ENCODE measurements at regions not wholly inside any gene's neighbourhood (a gene's known extent, or its start where the extent isn't known, plus 50 kb on each side); places are given as distances from the start of the nearest gene placed in this dataset.

GRCh38 chr9:107142896-107143603 is 140.0 kb upstream of the RAD23B start:
- intact Hi-C loops (cut with micrococcal nuclease) = no loop called here
- CTCF ChIA-PET = no interaction called here

More at GRCh38 chr9:107142896-107143603, 140.0 kb upstream of the RAD23B start:
- H3K4me1 ChIP-seq (ENCODE audit: control insufficient read depth, insufficient read depth, low read length) = no peaks in the 10 kb centered on the region
- no peak overlapping the region for H3K9ac ChIP-seq (ENCODE audit: low read depth, low read length)
- no peaks in the 10 kb centered on the region for H4K20me1 ChIP-seq (ENCODE audit: insufficient read depth, low read length)
- no peak overlapping the region for H4K8ac ChIP-seq (ENCODE audit: low read depth in 2 of 2, low read length in 2 of 2)
- no peak overlapping the region for H3K18ac ChIP-seq (ENCODE audit: low read depth, low read length)
- H3K27me3 ChIP-seq (ENCODE audit: control insufficient read depth, insufficient read depth, low read length) = peaks cover 20% of the 10 kb centered on the region
- no peak overlapping the region for H3K27ac ChIP-seq (ENCODE audit: insufficient read depth, low read length)
- H3K14ac ChIP-seq (replicated peaks; ENCODE audit: low read depth, low read length) = no peak overlapping the region
- no peak overlapping the region for H2BK20ac ChIP-seq (ENCODE audit: low read depth, low read length)
- no peaks in the 10 kb centered on the region for H3K36me3 ChIP-seq (ENCODE audit: control insufficient read depth, insufficient read depth, low read length)
- DNase-seq = no peak
- no peak overlapping the region for H3K23ac ChIP-seq (ENCODE audit: low read depth, low read length)
- no peaks in the 10 kb centered on the region for H3K79me1 ChIP-seq (ENCODE audit: low read depth in 1 of 2, low read length in 2 of 2)
- POLR2A ChIA-PET (ENCODE audit: unreplicated experiment) = no interaction called here
- no peak overlapping the region for H2BK120ac ChIP-seq (ENCODE audit: low read depth, low read length)
- no peak overlapping the region for H2AK9ac ChIP-seq (replicated peaks; ENCODE audit: low read depth, low read length, poor library complexity)
- no peak overlapping the region for H3K4me3 ChIP-seq (ENCODE audit: insufficient read depth, low read depth, low read length)
- H3K4me2 ChIP-seq (ENCODE audit: low read depth, low read length) = no peak overlapping the region
- no peak overlapping the region for H4K5ac ChIP-seq (ENCODE audit: low read depth, low read length)
- no peaks in the 10 kb centered on the region for H3K9me3 ChIP-seq (ENCODE audit: control insufficient read depth, insufficient read depth, low read length)
- WGBS, 2 experiments (ENCODE audit: extremely low coverage in 2 of 2, insufficient read length in 1 of 2) = 20% methylated on average over 1 of the region's 5 CpGs; no CpG with 5 or more reads in 1 of the 2 experiments
- no peak overlapping the region for H2AFZ ChIP-seq (replicated peaks; ENCODE audit: low read length, poor library complexity)
- H2BK15ac ChIP-seq (ENCODE audit: low read depth, low read length) = no peak overlapping the region
- H3K9me1 ChIP-seq (ENCODE audit: insufficient read depth, low read length) = no peaks in the 10 kb centered on the region
- H3K4ac ChIP-seq (ENCODE audit: low read depth, low read length) = no peak overlapping the region
- H2BK5ac ChIP-seq (ENCODE audit: low read depth, low read length, poor library complexity, severe bottlenecking) = no peak overlapping the region
- ATAC-seq (ENCODE audit: low read depth) = no peak
- BruUV-seq (replicated peaks) = no TSS peak
- TF ChIP-seq MXI1 (IDR thresholded peaks at IDR 0.05; ENCODE audit: borderline replicate concordance, low read depth, low read length) (no peak), MAFK (IDR thresholded peaks at IDR 0.05; ENCODE audit: low read depth, low read length) (no peak), CEBPB (IDR thresholded peaks at IDR 0.05; ENCODE audit: low read depth, low read length) (no peak), USF2 (IDR thresholded peaks at IDR 0.05; ENCODE audit: low read depth, low read length) (no peak), RCOR1 (IDR thresholded peaks at IDR 0.05; ENCODE audit: insufficient replicate concordance, low read length) (no peak), RAD21 (IDR thresholded peaks at IDR 0.05; ENCODE audit: low read length) (no peak), CHD1 (IDR thresholded peaks at IDR 0.05; ENCODE audit: low read depth, low read length) (no peak), FOS (IDR thresholded peaks at IDR 0.05; ENCODE audit: low read depth, low read length) (no peak), BHLHE40 (IDR thresholded peaks at IDR 0.05; ENCODE audit: low read depth, low read length) (no peak), RFX5 (IDR thresholded peaks at IDR 0.05; ENCODE audit: low read depth, low read length) (no peak), POLR2A (IDR thresholded peaks at IDR 0.05; ENCODE audit: low read depth, low read length) (no peak), SMC3 (IDR thresholded peaks at IDR 0.05; ENCODE audit: low read depth, low read length) (no peak), ELK1 (IDR thresholded peaks at IDR 0.05; ENCODE audit: borderline replicate concordance, low read depth, low read length) (no peak), MAZ (IDR thresholded peaks at IDR 0.05; ENCODE audit: borderline replicate concordance, low read depth, low read length) (no peak), NFE2L2 (IDR thresholded peaks at IDR 0.05; ENCODE audit: low read depth, low read length) (no peak), CTCF (conservative IDR thresholded peaks at IDR 0.05; ENCODE audit: low read depth, low read length) (no peak)
- H3K56ac ChIP-seq (ENCODE audit: extremely low read depth, insufficient read depth, low read length) = no peak overlapping the region
- dilution Hi-C loops (cut with HindIII; ENCODE audit: low sequenced_read_pairs, unreplicated experiment) = no loop called here
- no peak overlapping the region for H2AK5ac ChIP-seq (ENCODE audit: low read depth, low read length)
- H4K91ac ChIP-seq (ENCODE audit: insufficient read depth, low read depth, low read length) = no peak overlapping the region
- in situ Hi-C loops (cut with MboI; ENCODE audit: low sequenced_read_pairs) = loop anchor here (25.0 kb wide), 1 partner anchor 1619 kb away; no protein-coding TSS in a partner anchor
